ENCODE measurements at regions not wholly inside any gene's neighbourhood (a gene's known extent, or its start where the extent isn't known, plus 50 kb on each side); places are given as distances from the start of the nearest gene placed in this dataset.

DNA sequence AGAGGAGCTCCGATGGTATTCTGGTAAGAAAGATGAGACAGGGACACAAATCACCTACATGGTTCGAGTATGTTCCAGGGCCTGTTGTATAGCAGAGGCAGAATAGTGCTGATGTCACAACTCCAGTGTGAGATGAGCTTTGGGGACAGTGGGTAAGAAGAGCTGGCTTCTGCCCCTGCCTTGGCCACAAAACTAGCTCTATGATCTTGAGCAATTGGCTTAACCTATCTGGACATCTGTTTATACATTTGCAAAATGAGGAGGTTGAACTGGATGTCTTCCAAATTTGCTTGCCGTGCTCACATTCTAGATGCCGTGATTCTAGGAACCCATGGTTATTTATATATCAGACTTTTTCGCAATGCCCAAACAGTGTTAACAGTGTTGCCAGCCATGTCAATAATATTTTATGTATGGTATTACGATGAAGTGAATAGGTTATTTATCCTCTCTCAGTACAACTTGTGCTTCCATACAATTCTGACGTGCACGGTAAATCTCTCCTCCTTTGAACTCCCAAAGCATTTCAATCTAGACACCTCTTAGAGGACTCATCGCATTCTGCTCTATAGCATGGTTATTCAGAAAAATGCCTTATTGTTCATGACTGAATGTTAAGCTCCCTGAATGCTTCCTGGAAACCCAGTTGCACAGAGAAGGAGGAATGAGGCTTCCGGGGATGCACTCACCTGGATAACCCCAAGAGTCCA lies 316.0 kb downstream of the FOXO1 start:
- Mint-ChIP-seq H3K4me3 (ENCODE audit: low read depth) (no peak overlapping the region), H3K27me3 (peaks cover 11% of the 10 kb centered on the region), H3K9me3 (ENCODE audit: low read depth) (no peaks in the 10 kb centered on the region), H3K36me3 (ENCODE audit: insufficient read depth) (no peaks in the 10 kb centered on the region), H3K4me1 (ENCODE audit: low read depth) (peaks cover 16% of the 10 kb centered on the region), H3K27ac (no peak overlapping the region)
- TF ChIP-seq, protein P1, sequence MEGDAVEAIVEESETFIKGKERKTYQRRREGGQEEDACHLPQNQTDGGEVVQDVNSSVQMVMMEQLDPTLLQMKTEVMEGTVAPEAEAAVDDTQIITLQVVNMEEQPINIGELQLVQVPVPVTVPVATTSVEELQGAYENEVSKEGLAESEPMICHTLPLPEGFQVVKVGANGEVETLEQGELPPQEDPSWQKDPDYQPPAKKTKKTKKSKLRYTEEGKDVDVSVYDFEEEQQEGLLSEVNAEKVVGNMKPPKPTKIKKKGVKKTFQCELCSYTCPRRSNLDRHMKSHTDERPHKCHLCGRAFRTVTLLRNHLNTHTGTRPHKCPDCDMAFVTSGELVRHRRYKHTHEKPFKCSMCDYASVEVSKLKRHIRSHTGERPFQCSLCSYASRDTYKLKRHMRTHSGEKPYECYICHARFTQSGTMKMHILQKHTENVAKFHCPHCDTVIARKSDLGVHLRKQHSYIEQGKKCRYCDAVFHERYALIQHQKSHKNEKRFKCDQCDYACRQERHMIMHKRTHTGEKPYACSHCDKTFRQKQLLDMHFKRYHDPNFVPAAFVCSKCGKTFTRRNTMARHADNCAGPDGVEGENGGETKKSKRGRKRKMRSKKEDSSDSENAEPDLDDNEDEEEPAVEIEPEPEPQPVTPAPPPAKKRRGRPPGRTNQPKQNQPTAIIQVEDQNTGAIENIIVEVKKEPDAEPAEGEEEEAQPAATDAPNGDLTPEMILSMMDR (IDR thresholded peaks at IDR 0.05; ENCODE audit: unreplicated experiment): no peak
- no peak for DNase-seq (ENCODE audit: low spot score, unreplicated experiment)

DNA sequence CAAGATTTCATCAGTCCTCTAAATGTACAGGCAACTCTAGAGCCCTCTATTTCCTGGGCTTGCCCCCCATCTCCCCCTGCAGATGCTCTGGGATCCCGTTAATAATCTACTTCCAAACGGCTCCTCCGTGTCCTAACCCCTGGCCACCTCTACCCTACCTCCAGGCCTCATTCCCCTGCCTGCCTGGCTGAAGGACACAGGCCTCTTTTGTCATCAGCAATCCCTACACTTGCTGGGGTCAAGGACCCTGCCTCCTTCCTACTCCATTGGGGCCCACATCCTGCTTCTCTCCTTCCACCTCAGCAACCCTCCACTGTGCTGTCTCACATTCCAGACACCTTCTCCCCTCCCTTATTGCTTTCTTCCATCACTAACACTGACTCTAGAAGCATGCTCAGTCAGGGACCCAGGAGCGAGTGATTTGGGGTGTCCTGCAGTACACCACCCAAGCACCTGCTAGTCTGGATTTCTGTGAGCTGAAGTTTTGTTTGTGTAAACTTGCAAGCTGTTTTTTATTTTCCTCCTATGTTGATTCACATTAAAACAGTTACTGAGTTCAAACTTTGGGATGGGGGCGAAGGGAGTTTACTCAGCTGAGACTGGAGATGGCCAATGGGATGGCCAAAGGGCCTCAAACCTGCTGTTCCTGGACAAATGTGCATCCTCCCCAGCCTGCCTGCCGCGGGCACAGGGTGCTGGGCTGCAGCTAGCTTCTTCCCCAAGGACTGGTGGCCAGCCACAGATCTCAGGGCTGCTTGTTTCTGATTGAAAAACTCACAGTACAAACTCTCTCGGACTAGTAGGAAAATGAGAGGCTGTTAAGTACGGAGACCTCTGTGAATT lies 314.7 kb downstream of the FOXO1 start:
- DNase-seq (ENCODE audit: low spot score, unreplicated experiment): no peak
- Mint-ChIP-seq H3K36me3 (ENCODE audit: insufficient read depth) (no peaks in the 10 kb centered on the region), H3K4me1 (ENCODE audit: low read depth) (peaks cover 18% of the 10 kb centered on the region), H3K27me3 (peaks cover 11% of the 10 kb centered on the region), H3K4me3 (ENCODE audit: low read depth) (no peak overlapping the region), H3K27ac (no peak overlapping the region), H3K9me3 (ENCODE audit: low read depth) (peaks cover 2% of the 10 kb centered on the region)
- TF ChIP-seq, protein P1 (IDR thresholded peaks at IDR 0.05; ENCODE audit: unreplicated experiment): no peak

DNA sequence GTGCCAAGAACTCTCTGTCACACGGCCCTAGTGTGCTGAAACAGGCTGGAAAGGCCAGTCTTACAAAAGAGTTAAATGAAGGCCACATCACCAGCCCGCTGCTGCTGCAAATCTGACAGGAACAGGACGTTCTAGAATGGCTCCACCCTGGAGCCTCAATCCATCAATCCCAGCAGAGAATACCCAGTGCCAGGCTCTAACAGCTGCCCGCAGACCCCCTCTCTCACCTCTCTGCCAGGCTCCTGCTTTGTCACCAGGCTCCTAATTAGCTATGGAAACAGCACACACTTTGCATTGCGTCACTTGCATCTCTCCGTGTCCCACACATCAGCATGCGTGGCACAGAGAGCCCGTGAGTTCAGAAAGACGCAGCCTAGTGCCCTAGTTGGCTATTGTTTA lies 314.1 kb downstream of the FOXO1 start:
- no peaks in the 10 kb centered on the region for H3K36me3 Mint-ChIP-seq (ENCODE audit: insufficient read depth)
- peaks cover 11% of the 10 kb centered on the region for H3K27me3 Mint-ChIP-seq
- H3K9me3 Mint-ChIP-seq (ENCODE audit: low read depth): peaks cover 2% of the 10 kb centered on the region
- H3K27ac Mint-ChIP-seq: no peak overlapping the region
- DNase-seq (ENCODE audit: low spot score, unreplicated experiment): no peak
- H3K4me3 Mint-ChIP-seq (ENCODE audit: low read depth): no peak overlapping the region
- TF ChIP-seq, protein P1 (IDR thresholded peaks at IDR 0.05; ENCODE audit: unreplicated experiment): no peak
- peaks cover 18% of the 10 kb centered on the region for H3K4me1 Mint-ChIP-seq (ENCODE audit: low read depth)

DNA sequence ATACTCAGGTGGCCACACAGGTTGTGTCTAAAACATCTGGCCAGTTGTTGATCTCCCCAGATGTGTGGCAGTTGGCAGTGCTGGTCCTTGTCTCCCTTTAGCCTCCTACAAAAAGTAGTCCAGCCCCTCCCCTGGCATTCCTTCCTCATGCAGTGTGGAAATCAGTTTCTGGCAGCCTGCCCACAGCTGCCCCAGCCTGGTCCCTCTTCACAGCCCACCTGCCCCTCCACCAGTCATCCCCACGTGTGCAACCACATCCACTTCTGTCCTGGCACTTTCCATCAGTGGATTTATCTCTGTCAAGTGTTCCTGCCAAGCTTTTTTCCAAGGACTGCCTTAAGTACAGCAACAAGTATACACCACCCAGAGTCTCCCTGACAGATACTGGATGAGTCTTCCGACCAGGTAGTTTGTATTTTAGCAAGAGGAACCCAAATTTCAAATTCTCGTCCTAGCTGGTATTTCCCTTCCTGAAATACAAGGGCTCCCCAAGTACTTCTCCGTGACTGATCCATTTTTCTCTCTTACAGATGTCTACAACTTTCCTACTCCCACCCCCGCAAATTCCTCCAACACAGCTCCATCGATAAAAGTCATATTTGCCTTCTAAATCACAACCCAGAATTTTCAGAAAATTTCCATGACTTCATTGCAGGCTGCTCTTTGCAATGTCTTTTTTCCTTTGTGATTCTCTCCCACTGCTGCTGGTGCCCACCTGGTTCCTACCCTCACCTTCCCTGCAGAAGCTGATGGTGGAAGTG lies 313.5 kb downstream of the FOXO1 start:
- Mint-ChIP-seq H3K9me3 (ENCODE audit: low read depth) (peaks cover 2% of the 10 kb centered on the region), H3K27ac (peak overlapping the region; percentile 36), H3K36me3 (ENCODE audit: insufficient read depth) (no peaks in the 10 kb centered on the region), H3K4me3 (ENCODE audit: low read depth) (no peak overlapping the region), H3K27me3 (peaks cover 11% of the 10 kb centered on the region), H3K4me1 (ENCODE audit: low read depth) (peaks cover 18% of the 10 kb centered on the region)
- TF ChIP-seq, protein P1 (IDR thresholded peaks at IDR 0.05; ENCODE audit: unreplicated experiment): no peak
- no peak for DNase-seq (ENCODE audit: low spot score, unreplicated experiment)

DNA sequence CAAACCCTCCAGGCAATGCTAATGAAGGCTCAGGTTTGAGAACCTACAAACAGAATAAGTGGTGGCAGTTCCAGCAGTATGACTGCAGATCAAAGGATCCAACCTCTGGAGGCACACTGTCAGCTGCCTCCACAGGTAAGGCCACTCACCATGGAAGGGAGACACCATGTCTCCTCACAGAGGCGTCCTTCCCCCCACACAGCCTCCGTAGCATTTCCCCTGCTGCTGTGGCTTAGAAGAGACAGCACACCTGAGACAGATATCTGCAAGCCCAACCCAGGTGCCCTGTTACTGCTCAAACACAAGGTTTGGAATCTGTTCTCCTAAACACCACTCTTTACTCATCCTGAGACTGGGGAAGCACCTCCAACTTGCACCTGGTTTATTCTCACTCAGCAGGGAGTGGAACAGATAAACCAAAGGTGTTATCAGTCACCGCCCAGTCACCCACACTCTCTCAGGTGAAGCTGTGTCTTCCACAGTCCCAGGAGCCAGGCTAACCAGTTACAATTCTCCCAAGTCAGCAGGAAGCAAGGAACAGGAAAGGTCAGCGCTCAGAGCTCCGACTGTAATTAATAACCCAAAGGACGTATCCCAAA lies 311.2 kb downstream of the FOXO1 start:
- Mint-ChIP-seq H3K27me3 (peaks cover 11% of the 10 kb centered on the region), H3K9me3 (ENCODE audit: low read depth) (peaks cover 2% of the 10 kb centered on the region), H3K36me3 (ENCODE audit: insufficient read depth) (no peaks in the 10 kb centered on the region), H3K4me1 (ENCODE audit: low read depth) (peaks cover 16% of the 10 kb centered on the region), H3K4me3 (ENCODE audit: low read depth) (peak overlapping the region; percentile 44), H3K27ac (peak overlapping the region; percentile 27)
- TF ChIP-seq, protein P1 (IDR thresholded peaks at IDR 0.05; ENCODE audit: unreplicated experiment): no peak
- no peak for DNase-seq (ENCODE audit: low spot score, unreplicated experiment)
